GM19023 (cell line): ENCODE measurements at regions not wholly inside any gene's neighbourhood (a gene's known extent, or its start where the extent isn't known, plus 50 kb on each side); places are given as distances from the start of the nearest gene placed in this dataset.

Source experiments
- ATAC-seq: cut with Tn5 transposase; IDR thresholded peaks from one replicate; pipeline ENCODE4 v1.9.1; 2021; ENCODE audit warnings: mild to moderate bottlenecking, moderate library complexity; ENCODE audit not compliant: unreplicated experiment

GRCh38 chr7:18354108-18355085 is 141.2 kb upstream of the HDAC9 start:
- ATAC-seq, result no peak

DNA sequence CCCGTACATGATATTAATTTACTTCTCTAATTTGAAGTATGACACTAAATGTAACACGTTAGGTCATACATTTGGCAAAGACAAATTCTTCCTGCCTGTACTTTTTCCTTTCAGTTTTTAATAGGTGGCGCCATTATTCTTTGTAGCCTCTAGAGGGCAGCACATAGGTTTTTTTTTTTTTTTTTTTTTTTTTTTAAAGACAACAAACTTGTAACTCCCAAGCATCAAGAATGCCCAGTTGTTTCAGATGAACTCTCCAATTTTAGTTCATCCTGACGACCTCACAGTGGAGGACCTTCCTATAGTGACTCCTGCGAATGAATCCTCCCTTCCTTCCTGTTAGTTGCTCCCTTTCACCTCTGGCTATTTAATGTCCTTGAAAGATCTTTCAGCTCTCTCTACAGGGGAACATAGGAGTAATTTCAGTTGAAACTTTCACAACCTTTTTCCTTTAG is 139.3 kb upstream of the HDAC9 start:
- ATAC-seq, result no peak

- ATAC-seq, result no peak
Measured at GRCh38 chr7:18357691-18358090, 137.9 kb upstream of the HDAC9 start.

GRCh38 chr7:18361756-18362155 is 133.8 kb upstream of the HDAC9 start:
- no peak for ATAC-seq

GRCh38 chr7:18363751-18364380 is 131.7 kb upstream of the HDAC9 start:
- ATAC-seq, result no peak

GRCh38 chr7:18364396-18364795 is 131.2 kb upstream of the HDAC9 start:
- no peak for ATAC-seq

- ATAC-seq, result no peak
Measured at GRCh38 chr7:18366394-18366793, 129.2 kb upstream of the HDAC9 start.

DNA sequence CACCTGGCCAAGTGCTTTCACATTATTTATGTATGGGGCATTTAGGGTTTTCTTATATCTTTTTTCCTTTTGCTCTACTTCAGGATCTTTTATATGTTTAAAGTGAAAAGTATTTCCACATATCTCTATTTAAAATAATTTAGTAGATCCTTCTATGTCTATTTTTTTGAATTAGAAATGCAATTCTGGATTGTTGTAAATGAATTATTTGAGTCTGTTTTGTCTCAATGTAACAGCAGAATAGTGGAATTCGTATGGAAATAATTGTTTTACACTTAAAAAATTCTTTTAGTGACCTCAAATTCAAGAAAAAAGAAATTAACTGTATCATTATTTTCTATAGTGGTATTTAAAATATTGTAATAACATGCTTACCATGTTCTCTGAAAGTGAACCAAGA is 126.5 kb upstream of the HDAC9 start:
- ATAC-seq, result no peak

DNA sequence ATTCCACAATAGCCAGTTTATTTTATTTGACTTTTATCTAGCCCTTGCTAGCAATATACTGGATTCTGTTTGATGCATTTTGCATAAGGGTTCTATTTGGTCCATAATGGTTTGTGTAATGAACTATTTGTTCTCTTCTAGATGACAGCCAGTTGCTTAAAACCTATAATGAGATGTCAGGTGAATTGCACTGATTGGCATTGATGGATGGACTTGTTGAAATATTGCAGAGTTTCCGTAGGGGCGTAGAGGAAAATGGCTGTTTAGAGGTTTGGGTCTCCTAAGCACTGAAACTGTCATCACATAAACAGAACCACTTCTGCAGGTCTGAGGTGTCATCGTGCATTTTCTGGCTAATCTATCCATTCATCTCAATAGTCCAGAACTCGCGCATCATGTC is 124.9 kb upstream of the HDAC9 start:
- ATAC-seq, result no peak

GRCh38 chr7:18378989-18379605 is 116.5 kb upstream of the HDAC9 start:
- no peak for ATAC-seq

- ATAC-seq, result no peak
Measured at GRCh38 chr7:18384491-18385143, 110.9 kb upstream of the HDAC9 start.

DNA sequence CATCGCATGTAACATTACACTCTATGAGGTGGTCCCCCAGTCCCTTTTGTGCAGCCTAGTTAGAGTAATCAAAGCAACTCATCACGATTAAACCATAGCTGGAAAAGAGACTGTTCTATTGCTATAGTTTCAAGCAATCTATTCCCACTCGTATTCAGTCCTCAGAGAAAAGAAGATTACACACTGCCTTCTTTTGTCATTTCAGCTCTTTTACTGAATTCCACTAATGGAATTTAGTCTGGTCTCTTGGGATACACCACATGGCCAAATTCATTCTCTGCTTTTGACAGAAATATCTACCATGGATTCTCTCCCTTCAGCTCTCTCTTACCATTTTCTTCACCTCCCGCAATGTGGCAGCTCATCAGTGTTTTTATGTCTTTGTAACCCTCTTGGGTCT is 108.9 kb upstream of the HDAC9 start:
- ATAC-seq, result no peak

GRCh38 chr7:18387191-18387735 is 108.3 kb upstream of the HDAC9 start:
- no peak for ATAC-seq

- no peak for ATAC-seq
Measured at GRCh38 chr7:18390535-18390907, 105.0 kb upstream of the HDAC9 start.

DNA sequence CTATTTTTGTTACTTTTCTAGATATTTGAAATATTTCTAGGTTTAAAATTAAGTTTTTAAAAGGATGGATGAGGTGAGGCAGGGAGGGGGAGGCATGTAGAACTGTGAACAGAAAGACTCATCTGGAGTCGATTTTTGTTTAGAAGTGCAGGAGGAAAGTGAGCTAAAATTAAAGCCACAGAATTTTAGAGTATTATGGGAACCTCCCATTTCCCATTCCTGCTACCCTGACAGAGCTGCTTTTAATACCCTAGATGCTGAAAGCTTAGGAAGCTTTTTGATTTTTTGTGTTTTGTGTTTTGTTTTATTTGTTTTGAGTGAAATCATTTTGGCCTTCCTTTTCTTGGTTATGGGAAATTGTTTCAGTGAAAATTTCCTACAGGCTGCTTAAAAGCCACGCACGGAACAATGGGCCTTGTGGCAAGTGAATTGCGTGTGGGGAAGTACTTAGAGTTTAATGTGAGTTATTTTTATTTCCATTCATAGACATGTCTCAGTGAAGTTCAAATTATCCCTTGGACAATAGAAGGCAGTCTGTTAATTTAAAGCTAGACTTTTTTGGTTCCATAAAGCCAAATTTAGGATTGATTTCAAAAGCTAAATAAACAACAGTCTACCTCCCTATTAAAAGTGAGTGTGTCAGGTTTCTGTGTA is 102.0 kb upstream of the HDAC9 start:
- no peak for ATAC-seq

DNA sequence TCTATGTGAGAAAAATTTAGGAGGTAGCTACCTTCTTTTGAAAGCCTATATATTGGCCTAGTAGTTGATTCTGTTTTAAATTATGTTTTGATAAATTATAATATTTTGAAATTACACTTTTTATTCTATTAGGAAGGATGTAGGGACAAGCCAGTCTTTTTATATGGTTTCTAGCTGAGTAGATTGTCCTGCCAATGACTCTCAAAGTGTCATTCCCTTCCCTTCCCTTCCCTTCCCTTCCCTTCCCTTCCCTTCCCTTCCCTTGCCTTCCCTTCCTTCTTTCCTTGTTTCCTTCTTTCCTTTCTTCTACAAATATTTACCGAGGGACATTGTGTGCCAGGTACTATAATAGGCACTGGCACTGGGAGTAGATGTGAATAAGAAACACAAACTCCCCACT is 99.7 kb upstream of the HDAC9 start:
- ATAC-seq, result no peak

DNA sequence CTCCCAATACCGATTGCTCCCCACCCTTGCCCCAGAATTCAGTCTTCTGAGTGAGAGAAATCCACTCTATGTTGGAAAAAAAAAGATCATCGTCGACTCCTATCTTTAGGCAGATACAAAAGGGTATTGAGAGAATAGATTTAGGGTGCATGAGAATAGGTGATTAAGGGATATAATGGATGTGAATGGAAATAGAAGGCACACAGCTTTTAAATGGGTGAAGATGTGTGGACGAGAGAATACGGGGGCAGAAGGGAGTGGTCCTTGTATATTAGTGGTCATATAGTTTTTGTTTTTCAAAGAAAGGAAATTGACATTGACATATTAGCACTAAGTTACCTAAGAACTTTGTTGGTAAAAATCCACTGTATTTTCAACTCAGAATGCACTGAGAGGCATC is 98.6 kb upstream of the HDAC9 start:
- no peak for ATAC-seq

GRCh38 chr7:18399436-18400235 is 95.9 kb upstream of the HDAC9 start:
- ATAC-seq, result no peak

GRCh38 chr7:18400275-18400674 is 95.3 kb upstream of the HDAC9 start:
- ATAC-seq, result no peak

- ATAC-seq, result no peak
Measured at GRCh38 chr7:18400726-18401125, 94.8 kb upstream of the HDAC9 start.
